H9 (cell line): ENCODE measurements at regions not wholly inside any gene's neighbourhood (a gene's known extent, or its start where the extent isn't known, plus 50 kb on each side); places are given as distances from the start of the nearest gene placed in this dataset.

Source experiments
- DNase-seq: peaks from one replicate; pipeline ENCODE4 v3.0.0-alpha.2; 2017
- H2AFZ ChIP-seq: one replicate; pipeline ENCODE4 v1.6.1; 2013; ENCODE audit warnings: mild to moderate bottlenecking, low read length, control low read depth, moderate library complexity
- H2AK5ac ChIP-seq: 2 replicates; pipeline ENCODE4 v1.6.1; 2013; ENCODE audit warnings: low read length, control low read depth, mixed read lengths; ENCODE audit not compliant: insufficient read length
- H2BK120ac ChIP-seq: one replicate; pipeline ENCODE4 v1.6.1; 2013; ENCODE audit warnings: low read depth, mild to moderate bottlenecking, low read length, control low read depth, inconsistent platforms; ENCODE audit not compliant: poor library complexity, severe bottlenecking
- H2BK12ac ChIP-seq: 2 replicates; pipeline ENCODE4 v1.6.1; 2013; ENCODE audit warnings: low read length, control low read depth, mixed read lengths, low read depth; ENCODE audit not compliant: insufficient read length
- H2BK15ac ChIP-seq: 2 replicates; pipeline ENCODE4 v1.6.1; 2013; ENCODE audit warnings: low read depth, low read length, control low read depth
- H2BK20ac ChIP-seq: one replicate; pipeline ENCODE4 v1.6.1; 2013; ENCODE audit warnings: low read depth, mild to moderate bottlenecking, low read length, control low read depth, inconsistent platforms; ENCODE audit not compliant: poor library complexity, severe bottlenecking
- H2BK5ac ChIP-seq: 2 replicates; pipeline ENCODE4 v1.6.1; 2013; ENCODE audit warnings: low read length, control low read depth, mixed read lengths; ENCODE audit not compliant: insufficient read length
- H3K14ac ChIP-seq: 2 replicates; pipeline ENCODE4 v1.6.1; 2013; ENCODE audit warnings: low read length, control low read depth; ENCODE audit not compliant: insufficient read depth
- H3K18ac ChIP-seq: 2 replicates; pipeline ENCODE4 v1.6.1; 2013; ENCODE audit warnings: low read depth, mild to moderate bottlenecking, mixed read lengths, low read length, control low read depth; ENCODE audit not compliant: insufficient read length
- H3K23ac ChIP-seq: 2 replicates; pipeline ENCODE4 v1.6.1; 2013; ENCODE audit warnings: low read length, control low read depth, mixed read lengths, low read depth; ENCODE audit not compliant: insufficient read length
- H3K23me2 ChIP-seq: 2 replicates; pipeline ENCODE4 v1.6.1; 2013; ENCODE audit warnings: low read depth, mild to moderate bottlenecking, mixed read lengths, low read length, control low read depth; ENCODE audit not compliant: insufficient read length, poor library complexity, severe bottlenecking
- H3K27ac ChIP-seq: 2 replicates; pipeline ENCODE4 v1.5.1; 2013; ENCODE audit warnings: low read length, control low read depth, mixed read lengths, low read depth; ENCODE audit not compliant: insufficient read length
- H3K27me3 ChIP-seq: 2 replicates; pipeline ENCODE4 v1.6.1; 2013; ENCODE audit warnings: low read length, control low read depth, inconsistent platforms; ENCODE audit not compliant: insufficient read depth
- H3K4ac ChIP-seq: 2 replicates; pipeline ENCODE4 v1.6.1; 2013; ENCODE audit warnings: low read depth, mild to moderate bottlenecking, control low read depth, inconsistent platforms, low read length, moderate library complexity
- H3K4me1 ChIP-seq: 2 replicates; pipeline ENCODE4 v1.6.1; 2013; ENCODE audit warnings: low read length, control low read depth, inconsistent platforms; ENCODE audit not compliant: insufficient read depth
- H3K4me2 ChIP-seq: 2 replicates; pipeline ENCODE4 v1.6.1; 2013; ENCODE audit warnings: low read length, control low read depth, mixed read lengths; ENCODE audit not compliant: insufficient read length, insufficient read depth
- H3K56ac ChIP-seq: 2 replicates; pipeline ENCODE4 v1.6.1; 2013; ENCODE audit warnings: low read depth, mild to moderate bottlenecking, mixed read lengths, low read length, control low read depth; ENCODE audit not compliant: insufficient read length
- H3K79me1 ChIP-seq: 2 replicates; pipeline ENCODE4 v1.6.1; 2013; ENCODE audit warnings: low read depth, mild to moderate bottlenecking, moderate library complexity, low read length, control low read depth, inconsistent platforms; ENCODE audit not compliant: insufficient read depth, poor library complexity, severe bottlenecking
- H3K79me2 ChIP-seq: 2 replicates; pipeline ENCODE4 v1.6.1; 2013; ENCODE audit warnings: low read length, control low read depth, inconsistent platforms; ENCODE audit not compliant: insufficient read depth
- H3K9ac ChIP-seq: 2 replicates; pipeline ENCODE4 v1.6.1; 2013; ENCODE audit warnings: low read length, control low read depth, mixed read lengths; ENCODE audit not compliant: insufficient read length; ENCODE audit errors: extremely low read depth
- H3K9me3 ChIP-seq: one replicate; pipeline ENCODE4 v1.6.1; 2013; ENCODE audit warnings: low read depth, low read length, inconsistent platforms; ENCODE audit not compliant: control insufficient read depth
- H3T11ph ChIP-seq: one replicate; pipeline ENCODE4 v1.6.1; 2013; ENCODE audit warnings: mild to moderate bottlenecking, low read length, control low read depth, inconsistent platforms
- H4K20me1 ChIP-seq: one replicate; pipeline ENCODE4 v1.6.1; 2013; ENCODE audit not compliant: control insufficient read depth, insufficient read length, insufficient read depth
- H4K5ac ChIP-seq: 2 replicates; pipeline ENCODE4 v1.6.1; 2013; ENCODE audit warnings: low read depth, mild to moderate bottlenecking, mixed read lengths, low read length, control low read depth; ENCODE audit not compliant: insufficient read length
- H4K8ac ChIP-seq: replicated peaks from 2 replicates; pipeline ENCODE4 v1.6.1; 2013; ENCODE audit warnings: low read length, control low read depth, mixed read lengths, low read depth; ENCODE audit not compliant: insufficient read length
- H4K91ac ChIP-seq: 2 replicates; pipeline ENCODE4 v1.6.1; 2013; ENCODE audit warnings: low read depth, mild to moderate bottlenecking, moderate library complexity, mixed read lengths, low read length, control low read depth; ENCODE audit not compliant: insufficient read length
- H3K27ac Mint-ChIP-seq, 3 experiments: 2 replicates in 2 of 3; 3 replicates in 1 of 3; pipeline ENCODE4 v1.8.0; 2020 to 2021; ENCODE audit warnings: mixed read lengths in 3 of 3, mild to moderate bottlenecking in 1 of 3, moderate library complexity in 1 of 3
- H3K27me3 Mint-ChIP-seq: 2 replicates; pipeline ENCODE4 v1.8.0; 2021; ENCODE audit warnings: low read depth, mild to moderate bottlenecking, moderate library complexity, mixed read lengths
- H3K36me3 Mint-ChIP-seq, 3 experiments: 2 replicates in 2 of 3; 3 replicates in 1 of 3; pipeline ENCODE4 v1.8.0; 2020 to 2021; ENCODE audit warnings: low read depth in 3 of 3, mixed read lengths in 3 of 3; ENCODE audit not compliant: insufficient read depth in 1 of 3
- H3K4me1 Mint-ChIP-seq, 2 experiments: 2 replicates each; pipeline ENCODE4 v1.8.0; 2020; ENCODE audit warnings: mixed read lengths in 2 of 2
- H3K4me3 Mint-ChIP-seq, 2 experiments: 2 replicates in 1 of 2; 3 replicates in 1 of 2; pipeline ENCODE4 v1.8.0; 2020 to 2021; ENCODE audit warnings: mild to moderate bottlenecking in 2 of 2, mixed read lengths in 2 of 2, moderate library complexity in 1 of 2
- H3K9me3 Mint-ChIP-seq, 2 experiments: 2 replicates in 1 of 2; 3 replicates in 1 of 2; pipeline ENCODE4 v1.8.0; 2020; ENCODE audit warnings: mild to moderate bottlenecking in 2 of 2, mixed read lengths in 2 of 2, moderate library complexity in 1 of 2
- WGBS: extraction: QIAGEN DNeasy Blood & Tissue Kit; methylation state at CpG from one replicate; pipeline ENCODE4 v1.1.7; 2013; ENCODE audit warnings: missing lambda C conversion rate, low lambda C conversion rate, mixed read lengths; ENCODE audit not compliant: insufficient read length; ENCODE audit errors: extremely low coverage; 5-methylcytosine and 5-hydroxymethylcytosine counted together
- TF ChIP-seq, protein P1 (sequence below): fragments of 200-600 bp; sonication (generic); conservative IDR thresholded peaks from 3 replicates; pipeline ENCODE4 v1.8.0; 2021; ENCODE audit warnings: antibody characterized with exemption, mild to moderate bottlenecking

DNA sequence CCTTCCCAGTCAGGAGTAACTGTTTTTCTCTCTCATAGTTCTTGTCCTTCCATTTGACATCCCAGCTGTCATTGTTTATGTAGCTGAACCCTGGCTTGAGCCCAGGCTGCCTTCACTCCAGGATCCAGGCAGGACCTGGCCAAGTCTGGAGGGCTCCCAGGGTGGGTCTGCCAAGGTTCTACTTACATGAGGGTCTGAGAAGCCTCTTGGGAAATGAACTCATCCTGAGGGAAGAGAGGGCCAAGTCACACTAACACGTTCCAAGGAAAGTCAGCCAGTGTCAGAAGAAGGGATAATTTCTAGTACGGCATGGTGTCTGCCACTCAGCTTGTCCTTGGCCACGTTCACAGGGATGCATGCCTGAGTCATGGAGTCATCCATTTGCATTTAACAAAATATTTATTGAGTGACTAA, 54.8 kb upstream of the SRD5A3 start:
- no peaks in the 10 kb centered on the region; a peak in 1 of 5 replicates for H3K9me3 Mint-ChIP-seq
- H3K27me3 Mint-ChIP-seq, result no peaks in the 10 kb centered on the region
- Histone ChIP-seq H3K79me2 (no peaks in the 10 kb centered on the region), H3K18ac (no peak overlapping the region), H2AK5ac (no peak overlapping the region), H3K56ac (no peak overlapping the region), H3K4me2 (no peak overlapping the region), H3T11ph (no peak overlapping the region), H2AFZ (no peak overlapping the region), H2BK12ac (no peak overlapping the region), H4K5ac (no peak overlapping the region), H4K91ac (no peak overlapping the region), H3K9me3 (no peaks in the 10 kb centered on the region), H4K8ac (no peak overlapping the region), H2BK15ac (no peak overlapping the region), H2BK120ac (no peak overlapping the region), H3K27ac (no peak overlapping the region), H4K20me1 (no peaks in the 10 kb centered on the region), H3K23ac (no peak overlapping the region), H3K9ac (no peak overlapping the region), H2BK5ac (no peak overlapping the region), H3K79me1 (no peaks in the 10 kb centered on the region), H3K4ac (no peak overlapping the region), H3K27me3 (no peaks in the 10 kb centered on the region), H3K14ac (no peak overlapping the region), H3K4me1 (no peaks in the 10 kb centered on the region), H3K23me2 (no peaks in the 10 kb centered on the region), H2BK20ac (no peak overlapping the region)
- no peak overlapping the region for H3K27ac Mint-ChIP-seq
- H3K4me3 Mint-ChIP-seq, result no peak overlapping the region
- no peaks in the 10 kb centered on the region for H3K36me3 Mint-ChIP-seq
- peaks cover 10 to 11% of the 10 kb centered on the region in 2 experiments for H3K4me1 Mint-ChIP-seq
- TF ChIP-seq, protein P1, sequence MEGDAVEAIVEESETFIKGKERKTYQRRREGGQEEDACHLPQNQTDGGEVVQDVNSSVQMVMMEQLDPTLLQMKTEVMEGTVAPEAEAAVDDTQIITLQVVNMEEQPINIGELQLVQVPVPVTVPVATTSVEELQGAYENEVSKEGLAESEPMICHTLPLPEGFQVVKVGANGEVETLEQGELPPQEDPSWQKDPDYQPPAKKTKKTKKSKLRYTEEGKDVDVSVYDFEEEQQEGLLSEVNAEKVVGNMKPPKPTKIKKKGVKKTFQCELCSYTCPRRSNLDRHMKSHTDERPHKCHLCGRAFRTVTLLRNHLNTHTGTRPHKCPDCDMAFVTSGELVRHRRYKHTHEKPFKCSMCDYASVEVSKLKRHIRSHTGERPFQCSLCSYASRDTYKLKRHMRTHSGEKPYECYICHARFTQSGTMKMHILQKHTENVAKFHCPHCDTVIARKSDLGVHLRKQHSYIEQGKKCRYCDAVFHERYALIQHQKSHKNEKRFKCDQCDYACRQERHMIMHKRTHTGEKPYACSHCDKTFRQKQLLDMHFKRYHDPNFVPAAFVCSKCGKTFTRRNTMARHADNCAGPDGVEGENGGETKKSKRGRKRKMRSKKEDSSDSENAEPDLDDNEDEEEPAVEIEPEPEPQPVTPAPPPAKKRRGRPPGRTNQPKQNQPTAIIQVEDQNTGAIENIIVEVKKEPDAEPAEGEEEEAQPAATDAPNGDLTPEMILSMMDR, result no peak
- no CpG with 5 or more reads among the region's 3 CpGs for WGBS
- DNase-seq, result no peak
